ENCODE measurements at regions not wholly inside any gene's neighbourhood (a gene's known extent, or its start where the extent isn't known, plus 50 kb on each side); places are given as distances from the start of the nearest gene placed in this dataset.

DNA sequence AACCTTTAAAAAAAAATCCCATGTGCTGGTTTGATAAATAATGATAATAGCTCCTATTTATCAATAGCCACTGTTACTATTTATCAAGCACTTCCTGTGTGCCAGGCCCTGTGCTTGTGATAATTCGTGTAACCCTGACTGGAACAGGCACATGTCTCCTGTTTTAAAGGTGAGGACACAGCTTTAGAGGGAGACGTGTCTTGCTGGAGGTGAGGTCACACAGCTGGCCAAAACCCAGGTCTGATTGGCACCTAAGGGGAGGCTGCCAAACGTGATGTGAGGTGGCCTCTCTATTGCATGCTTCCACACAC lies 156.6 kb downstream of the VRK1 start:
- Histone ChIP-seq H3K4me3 (no peak overlapping the region), H3K27ac (replicated peaks in 1 of 4) (no peak overlapping the region), H3K9me3 (no peaks in the 10 kb centered on the region), H3K27me3 (no peaks in the 10 kb centered on the region), H3K4me1 (no peaks in the 10 kb centered on the region), H3K36me3 (no peaks in the 10 kb centered on the region)
- intact Hi-C loops (cut with DNase I), result no loop called here
- WGBS, result 55% methylated on average over 3 of the region's 3 CpGs
- DNase-seq (ENCODE audit: extremely low spot score), result peak; percentile 42
- TF ChIP-seq, protein P1, sequence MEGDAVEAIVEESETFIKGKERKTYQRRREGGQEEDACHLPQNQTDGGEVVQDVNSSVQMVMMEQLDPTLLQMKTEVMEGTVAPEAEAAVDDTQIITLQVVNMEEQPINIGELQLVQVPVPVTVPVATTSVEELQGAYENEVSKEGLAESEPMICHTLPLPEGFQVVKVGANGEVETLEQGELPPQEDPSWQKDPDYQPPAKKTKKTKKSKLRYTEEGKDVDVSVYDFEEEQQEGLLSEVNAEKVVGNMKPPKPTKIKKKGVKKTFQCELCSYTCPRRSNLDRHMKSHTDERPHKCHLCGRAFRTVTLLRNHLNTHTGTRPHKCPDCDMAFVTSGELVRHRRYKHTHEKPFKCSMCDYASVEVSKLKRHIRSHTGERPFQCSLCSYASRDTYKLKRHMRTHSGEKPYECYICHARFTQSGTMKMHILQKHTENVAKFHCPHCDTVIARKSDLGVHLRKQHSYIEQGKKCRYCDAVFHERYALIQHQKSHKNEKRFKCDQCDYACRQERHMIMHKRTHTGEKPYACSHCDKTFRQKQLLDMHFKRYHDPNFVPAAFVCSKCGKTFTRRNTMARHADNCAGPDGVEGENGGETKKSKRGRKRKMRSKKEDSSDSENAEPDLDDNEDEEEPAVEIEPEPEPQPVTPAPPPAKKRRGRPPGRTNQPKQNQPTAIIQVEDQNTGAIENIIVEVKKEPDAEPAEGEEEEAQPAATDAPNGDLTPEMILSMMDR (IDR thresholded peaks at IDR 0.05), result no peak
- TF ChIP-seq POLR2A (IDR thresholded peaks at IDR 0.05; ENCODE audit: low read depth) (no peak), POLR2AphosphoS5 (IDR thresholded peaks at IDR 0.05) (no peak), EP300 (IDR thresholded peaks at IDR 0.05) (no peak)

- Histone ChIP-seq H3K9me3 (peaks cover 0 to 8% (median 3%) of the 10 kb centered on the region in 4 donors), H3K36me3 (no peaks in the 10 kb centered on the region), H3K4me1 (no peaks in the 10 kb centered on the region), H3K27ac (replicated peaks in 1 of 4) (no peak overlapping the region), H3K27me3 (no peaks in the 10 kb centered on the region), H3K4me3 (no peak overlapping the region)
- 89% methylated on average over 10 of the region's 10 CpGs for WGBS
- no peak for DNase-seq (ENCODE audit: extremely low spot score)
- intact Hi-C loops (cut with DNase I), result no loop called here
- no peak for TF ChIP-seq POLR2A (IDR thresholded peaks at IDR 0.05; ENCODE audit: low read depth)
- TF ChIP-seq, protein P1 (IDR thresholded peaks at IDR 0.05), result no peak
- TF ChIP-seq EP300 (IDR thresholded peaks at IDR 0.05), result no peak
- TF ChIP-seq POLR2AphosphoS5 (IDR thresholded peaks at IDR 0.05), result no peak
Observed at GRCh38 chr14:96956464-96957239, 159.5 kb downstream of the VRK1 start.

DNA sequence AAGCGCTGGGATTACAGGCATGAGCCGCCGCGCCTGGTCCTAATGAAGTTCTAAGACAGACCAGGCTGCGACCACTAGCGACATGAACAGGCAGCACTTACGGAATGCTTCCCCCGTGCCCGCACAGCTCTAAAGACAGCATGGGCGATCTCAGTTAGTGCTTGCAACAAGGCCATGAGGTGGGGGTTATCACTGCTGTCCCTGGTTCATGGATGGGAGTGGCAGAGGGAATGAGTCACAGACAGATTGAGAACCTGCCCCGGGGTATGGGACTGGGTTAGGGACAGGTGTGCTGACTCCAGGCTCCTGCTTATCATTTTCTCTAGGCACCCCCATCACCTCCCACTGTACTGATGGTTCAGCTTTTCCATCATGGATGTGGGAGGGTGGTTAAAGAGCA lies 160.9 kb downstream of the VRK1 start:
- H3K36me3 ChIP-seq, result no peaks in the 10 kb centered on the region
- H3K27me3 ChIP-seq, result no peaks in the 10 kb centered on the region
- no peak overlapping the region for H3K27ac ChIP-seq (replicated peaks in 1 of 4)
- TF ChIP-seq, protein P1 (IDR thresholded peaks at IDR 0.05), result no peak
- no peak for TF ChIP-seq POLR2A (IDR thresholded peaks at IDR 0.05; ENCODE audit: low read depth)
- no peak for TF ChIP-seq POLR2AphosphoS5 (IDR thresholded peaks at IDR 0.05)
- TF ChIP-seq EP300 (IDR thresholded peaks at IDR 0.05), result no peak
- H3K4me1 ChIP-seq, result no peaks in the 10 kb centered on the region
- intact Hi-C loops (cut with DNase I), result no loop called here
- WGBS, result 82% methylated on average over 4 of the region's 11 CpGs
- H3K9me3 ChIP-seq, result peaks cover 0 to 22% (median 6%) of the 10 kb centered on the region in 4 donors
- no peak for DNase-seq (ENCODE audit: extremely low spot score)
- H3K4me3 ChIP-seq, result no peak overlapping the region

DNA sequence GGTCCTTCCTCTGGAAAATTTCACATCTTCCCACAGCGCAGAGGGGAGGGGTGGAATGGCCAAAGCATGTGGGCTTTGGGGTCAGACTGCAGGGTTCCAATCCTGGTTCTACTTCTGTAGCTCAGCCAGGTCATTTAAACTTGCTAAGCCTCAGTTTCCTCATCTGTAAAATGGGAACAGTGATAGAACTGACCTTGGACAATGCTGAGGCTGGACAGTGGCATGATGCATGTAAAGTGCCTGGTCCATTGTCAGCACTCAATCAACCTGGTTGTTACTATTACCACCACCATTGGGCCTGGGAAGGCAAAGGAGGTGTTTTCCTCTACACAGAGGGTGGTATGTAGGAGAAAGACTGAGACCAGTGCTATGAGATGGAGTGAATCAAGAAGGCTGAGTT lies 162.8 kb downstream of the VRK1 start:
- no peaks in the 10 kb centered on the region for H3K36me3 ChIP-seq
- H3K4me1 ChIP-seq, result no peaks in the 10 kb centered on the region
- intact Hi-C loops (cut with DNase I), result no loop called here
- DNase-seq (ENCODE audit: extremely low spot score), result no peak
- WGBS, result 0% methylated on average over 1 of the region's 1 CpG
- H3K9me3 ChIP-seq, result peaks cover 0 to 30% (median 6%) of the 10 kb centered on the region in 4 donors
- TF ChIP-seq POLR2AphosphoS5 (IDR thresholded peaks at IDR 0.05) (no peak), POLR2A (IDR thresholded peaks at IDR 0.05; ENCODE audit: low read depth) (no peak)
- H3K27me3 ChIP-seq, result no peaks in the 10 kb centered on the region
- no peak overlapping the region for H3K4me3 ChIP-seq
- H3K27ac ChIP-seq (replicated peaks in 1 of 4), result no peak overlapping the region

DNA sequence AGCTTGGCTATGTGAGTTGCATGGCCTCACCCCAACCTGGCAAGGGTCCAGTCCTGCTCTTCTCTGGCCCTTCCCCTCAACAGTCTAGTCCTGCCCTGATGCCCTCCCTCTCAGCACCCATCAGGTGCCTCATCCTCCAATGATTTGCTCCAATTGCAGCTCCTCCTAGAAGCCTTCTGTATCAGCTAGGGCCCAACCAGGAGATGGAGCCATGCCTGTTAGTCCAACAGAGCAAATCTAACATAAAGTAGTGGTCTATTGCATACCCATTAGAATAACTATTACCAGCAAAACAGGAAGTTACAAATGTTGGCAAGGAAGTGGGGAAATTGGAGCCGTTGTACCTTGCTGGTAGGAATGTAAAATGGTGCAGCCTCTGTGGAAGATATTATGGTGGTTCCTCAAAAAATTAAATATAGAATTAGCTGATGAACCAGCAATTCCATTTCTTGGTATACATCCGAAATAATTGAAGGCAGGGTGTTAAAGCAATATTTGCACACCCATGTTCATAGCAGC lies 163.5 kb downstream of the VRK1 start:
- Histone ChIP-seq H3K27ac (replicated peaks in 1 of 4) (no peak overlapping the region), H3K9me3 (peaks cover 0 to 30% (median 6%) of the 10 kb centered on the region in 4 donors), H3K4me1 (no peaks in the 10 kb centered on the region), H3K27me3 (no peaks in the 10 kb centered on the region), H3K36me3 (no peaks in the 10 kb centered on the region), H3K4me3 (no peak overlapping the region)
- no peak for DNase-seq (ENCODE audit: extremely low spot score)
- no peak for TF ChIP-seq POLR2AphosphoS5 (IDR thresholded peaks at IDR 0.05)
- TF ChIP-seq, protein P1 (IDR thresholded peaks at IDR 0.05), result no peak
- TF ChIP-seq EP300 (IDR thresholded peaks at IDR 0.05), result no peak
- TF ChIP-seq POLR2A (IDR thresholded peaks at IDR 0.05; ENCODE audit: low read depth), result no peak
- intact Hi-C loops (cut with DNase I), result no loop called here
- 76% methylated on average over 2 of the region's 2 CpGs for WGBS
